Hematopoietic multipotent progenitor cell treated with erythropoietin and hydrocortisone succinate and interleukin-3 and kit ligand, for 8 days (in vitro differentiated cells): ENCODE measurements at regions not wholly inside any gene's neighbourhood (a gene's known extent, or its start where the extent isn't known, plus 50 kb on each side); places are given as distances from the start of the nearest gene placed in this dataset.

ENCODE experiments used
- DNase-seq: peaks from one replicate; pipeline ENCODE4 v3.0.0-alpha.2; 2015

- no peak for DNase-seq
Measured at GRCh38 chr6:130773860-130774259, 53.3 kb upstream of the SMLR1 start.

GRCh38 chr6:130775411-130776012 is 51.7 kb upstream of the SMLR1 start:
- DNase-seq, result no peak

DNA sequence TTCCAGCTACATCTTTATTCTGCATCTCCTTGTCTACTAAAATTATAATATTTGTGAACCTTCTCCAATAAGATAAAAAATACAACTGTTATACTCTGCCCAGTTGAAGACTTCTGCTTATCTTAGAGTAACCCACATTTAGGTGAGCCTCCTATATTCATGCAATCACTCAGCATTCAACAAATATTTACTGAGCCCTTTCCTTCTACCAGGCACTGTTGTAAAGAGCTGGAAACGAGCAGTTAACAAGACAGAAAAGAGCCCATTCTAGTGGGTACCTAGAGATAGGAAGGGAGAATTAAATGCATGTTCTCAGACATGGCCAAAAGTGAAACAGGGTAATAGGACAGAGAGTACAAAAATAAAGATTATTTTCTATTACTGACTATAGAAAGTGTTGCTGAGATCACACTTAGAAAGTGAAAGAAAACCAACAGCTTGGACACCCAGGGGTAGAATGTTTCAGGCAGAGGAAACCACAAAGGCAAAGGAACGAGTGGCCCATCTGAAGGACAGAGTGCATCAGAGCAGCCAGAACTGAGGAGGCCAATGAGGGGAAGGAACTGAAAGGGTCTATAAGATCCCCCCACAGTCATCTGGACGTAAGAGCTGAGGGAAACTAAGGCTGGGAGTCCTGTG is 50.8 kb upstream of the SMLR1 start:
- DNase-seq, result no peak
